NB4 (cell line): ENCODE measurements at regions not wholly inside any gene's neighbourhood (a gene's known extent, or its start where the extent isn't known, plus 50 kb on each side); places are given as distances from the start of the nearest gene placed in this dataset.

Source experiments
- CTCF ChIP-seq: IDR thresholded peaks from one replicate; pipeline ENCODE4 v1.5.1; 2012; ENCODE audit warnings: low read depth, low read length
- POLR2A ChIP-seq: IDR thresholded peaks from 2 replicates; pipeline ENCODE4 v1.6.1; 2011; ENCODE audit warnings: mild to moderate bottlenecking; ENCODE audit not compliant: insufficient read length; ENCODE audit errors: extremely low read depth

GRCh38 chr4:31324814-31325213 lies 604.6 kb downstream of the PCDH7 start:
- TF ChIP-seq CTCF (no peak), POLR2A (no peak)
